Progenitor cell of endocrine pancreas (in vitro differentiated cells): ENCODE measurements at regions not wholly inside any gene's neighbourhood (a gene's known extent, or its start where the extent isn't known, plus 50 kb on each side); places are given as distances from the start of the nearest gene placed in this dataset.

ENCODE experiments used
- DNase-seq: peaks from one replicate; pipeline ENCODE4 v3.0.0; 2021; ENCODE audit warnings: low spot score; ENCODE audit not compliant: unreplicated experiment
- H3K27ac Mint-ChIP-seq: 2 replicates; pipeline ENCODE4 v1.8.0; 2021; ENCODE audit warnings: mild to moderate bottlenecking, moderate library complexity, mixed read lengths
- H3K27me3 Mint-ChIP-seq: 2 replicates; pipeline ENCODE4 v1.8.0; 2021; ENCODE audit warnings: mixed read lengths
- H3K36me3 Mint-ChIP-seq: 2 replicates; pipeline ENCODE4 v1.8.0; 2022; ENCODE audit warnings: mixed read lengths; ENCODE audit not compliant: insufficient read depth
- H3K4me1 Mint-ChIP-seq: 2 replicates; pipeline ENCODE4 v1.8.0; 2021; ENCODE audit warnings: low read depth, mixed read lengths
- H3K4me3 Mint-ChIP-seq: 2 replicates; pipeline ENCODE4 v1.8.0; 2021; ENCODE audit warnings: low read depth, mild to moderate bottlenecking, moderate library complexity, mixed read lengths
- H3K9me3 Mint-ChIP-seq: 2 replicates; pipeline ENCODE4 v1.8.0; 2021; ENCODE audit warnings: low read depth, mixed read lengths
- TF ChIP-seq, protein P1 (sequence below): fragments of 200-600 bp; sonication (generic); IDR thresholded peaks from one replicate; pipeline ENCODE4 v1.5.0; 2021; ENCODE audit warnings: antibody characterized with exemption, mild to moderate bottlenecking; ENCODE audit not compliant: unreplicated experiment

- H3K4me1 Mint-ChIP-seq = peaks cover 21% of the 10 kb centered on the region
- H3K36me3 Mint-ChIP-seq = peaks cover 1% of the 10 kb centered on the region
- H3K27ac Mint-ChIP-seq = no peak overlapping the region
- TF ChIP-seq, protein P1, sequence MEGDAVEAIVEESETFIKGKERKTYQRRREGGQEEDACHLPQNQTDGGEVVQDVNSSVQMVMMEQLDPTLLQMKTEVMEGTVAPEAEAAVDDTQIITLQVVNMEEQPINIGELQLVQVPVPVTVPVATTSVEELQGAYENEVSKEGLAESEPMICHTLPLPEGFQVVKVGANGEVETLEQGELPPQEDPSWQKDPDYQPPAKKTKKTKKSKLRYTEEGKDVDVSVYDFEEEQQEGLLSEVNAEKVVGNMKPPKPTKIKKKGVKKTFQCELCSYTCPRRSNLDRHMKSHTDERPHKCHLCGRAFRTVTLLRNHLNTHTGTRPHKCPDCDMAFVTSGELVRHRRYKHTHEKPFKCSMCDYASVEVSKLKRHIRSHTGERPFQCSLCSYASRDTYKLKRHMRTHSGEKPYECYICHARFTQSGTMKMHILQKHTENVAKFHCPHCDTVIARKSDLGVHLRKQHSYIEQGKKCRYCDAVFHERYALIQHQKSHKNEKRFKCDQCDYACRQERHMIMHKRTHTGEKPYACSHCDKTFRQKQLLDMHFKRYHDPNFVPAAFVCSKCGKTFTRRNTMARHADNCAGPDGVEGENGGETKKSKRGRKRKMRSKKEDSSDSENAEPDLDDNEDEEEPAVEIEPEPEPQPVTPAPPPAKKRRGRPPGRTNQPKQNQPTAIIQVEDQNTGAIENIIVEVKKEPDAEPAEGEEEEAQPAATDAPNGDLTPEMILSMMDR = no peak
- H3K27me3 Mint-ChIP-seq = no peaks in the 10 kb centered on the region
- peaks cover 8% of the 10 kb centered on the region for H3K9me3 Mint-ChIP-seq
- no peak overlapping the region for H3K4me3 Mint-ChIP-seq
- no peak for DNase-seq
Measured at GRCh38 chr16:76749780-76750375, 441.1 kb upstream of the MON1B start.

GRCh38 chr16:76755496-76755895 is 435.5 kb upstream of the MON1B start:
- Mint-ChIP-seq H3K4me1 (no peaks in the 10 kb centered on the region), H3K36me3 (peaks cover 2% of the 10 kb centered on the region), H3K27ac (no peak overlapping the region), H3K27me3 (no peaks in the 10 kb centered on the region), H3K9me3 (peaks cover 12% of the 10 kb centered on the region), H3K4me3 (no peak overlapping the region)
- TF ChIP-seq, protein P1 = no peak
- no peak for DNase-seq

DNA sequence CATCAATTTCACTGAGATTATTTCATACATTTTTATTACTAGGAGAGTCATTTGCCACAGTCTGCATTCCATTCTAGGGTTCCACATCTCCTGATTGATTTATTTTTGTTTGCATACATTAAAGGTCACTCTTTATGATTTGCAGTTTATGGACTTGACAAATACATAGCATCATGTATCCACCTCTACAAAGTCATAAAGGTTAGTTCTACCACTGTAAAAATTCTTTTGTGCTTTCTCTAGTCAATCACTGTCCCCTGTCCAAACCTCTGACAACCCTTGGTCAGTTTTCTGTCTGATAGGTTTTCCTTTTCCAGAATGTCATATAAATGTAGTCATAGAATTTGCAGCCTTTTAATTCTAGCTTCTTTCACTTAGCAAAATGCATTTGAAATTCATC is 434.6 kb upstream of the MON1B start:
- DNase-seq = no peak
- Mint-ChIP-seq H3K9me3 (peaks cover 15% of the 10 kb centered on the region), H3K4me3 (no peak overlapping the region), H3K36me3 (peaks cover 2% of the 10 kb centered on the region), H3K27me3 (no peaks in the 10 kb centered on the region), H3K27ac (no peak overlapping the region), H3K4me1 (peaks cover 2% of the 10 kb centered on the region)
- TF ChIP-seq, protein P1 = no peak

GRCh38 chr16:76756951-76757350 is 434.0 kb upstream of the MON1B start:
- no peak overlapping the region for H3K4me3 Mint-ChIP-seq
- H3K9me3 Mint-ChIP-seq = peaks cover 16% of the 10 kb centered on the region
- H3K27ac Mint-ChIP-seq = no peak overlapping the region
- no peaks in the 10 kb centered on the region for H3K27me3 Mint-ChIP-seq
- peaks cover 2% of the 10 kb centered on the region for H3K4me1 Mint-ChIP-seq
- peaks cover 2% of the 10 kb centered on the region for H3K36me3 Mint-ChIP-seq
- TF ChIP-seq, protein P1 = no peak
- no peak for DNase-seq

DNA sequence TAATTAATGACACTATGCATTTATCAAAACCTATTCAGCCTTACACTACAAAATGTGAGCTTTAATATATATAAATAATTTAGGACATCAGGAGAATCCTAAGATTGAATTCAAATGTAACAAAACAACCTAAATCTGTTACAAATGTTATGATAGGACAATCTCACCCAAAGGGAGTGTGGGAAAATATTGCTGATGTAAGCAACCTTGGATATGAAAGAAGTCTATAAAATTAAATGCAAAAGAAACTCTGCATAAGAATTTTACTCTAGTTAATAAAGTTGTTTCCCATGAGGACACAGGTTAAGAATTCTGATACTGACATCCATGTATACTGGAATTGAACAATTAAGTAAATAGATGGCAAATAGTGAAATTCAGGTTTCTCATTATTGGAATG is 424.5 kb upstream of the MON1B start:
- TF ChIP-seq, protein P1 = no peak
- peaks cover 3% of the 10 kb centered on the region for H3K36me3 Mint-ChIP-seq
- H3K27me3 Mint-ChIP-seq = no peaks in the 10 kb centered on the region
- no peak for DNase-seq
- H3K4me3 Mint-ChIP-seq = no peak overlapping the region
- no peaks in the 10 kb centered on the region for H3K4me1 Mint-ChIP-seq
- H3K27ac Mint-ChIP-seq = no peak overlapping the region
- peaks cover 19% of the 10 kb centered on the region for H3K9me3 Mint-ChIP-seq
